ENCODE measurements at regions not wholly inside any gene's neighbourhood (a gene's known extent, or its start where the extent isn't known, plus 50 kb on each side); places are given as distances from the start of the nearest gene placed in this dataset.

DNA sequence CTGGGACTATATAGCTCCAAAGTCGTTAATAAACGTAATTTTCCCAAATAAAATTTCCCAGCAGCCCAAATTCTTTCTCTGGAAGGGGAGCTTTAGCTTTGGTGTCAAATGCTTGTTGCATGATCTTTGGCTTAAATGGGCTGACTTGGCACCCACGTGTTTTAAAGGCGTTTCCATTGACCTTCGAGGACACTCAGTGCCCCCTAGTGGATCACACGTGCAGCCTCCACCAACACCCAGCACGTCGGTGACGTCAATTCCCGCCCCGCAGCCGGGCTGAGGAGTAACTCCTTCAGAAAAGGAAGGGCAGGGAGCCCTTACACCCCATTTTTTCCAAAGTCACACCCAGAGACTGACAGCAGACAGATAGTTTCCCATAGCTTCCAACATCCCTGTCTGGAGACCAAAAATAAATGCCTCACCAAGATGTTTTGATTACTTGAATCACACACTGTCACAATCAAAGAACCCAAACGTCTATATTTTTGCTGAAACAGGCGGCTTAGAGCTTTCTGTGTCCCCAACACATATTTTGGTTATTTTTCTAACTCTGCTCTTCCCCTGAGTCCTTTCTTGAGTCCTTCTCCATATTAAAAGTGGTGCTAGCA, 707.9 kb downstream of the AACS start:
- H3K4me3 ChIP-seq (ENCODE audit: low read length): no peak overlapping the region
- no peaks in the 10 kb centered on the region for H3K27me3 ChIP-seq (ENCODE audit: insufficient read depth, low read depth, low read length)
- no peak for TF ChIP-seq RAD21 (conservative IDR thresholded peaks at IDR 0.05)
- no peak for TF ChIP-seq EP300 (conservative IDR thresholded peaks at IDR 0.05; ENCODE audit: poor library complexity, severe bottlenecking)
- TF ChIP-seq POLR2AphosphoS5 (IDR thresholded peaks at IDR 0.05): no peak
- no peak for TF ChIP-seq MXI1 (conservative IDR thresholded peaks at IDR 0.05; ENCODE audit: poor library complexity, severe bottlenecking)
- TF ChIP-seq, protein P1, sequence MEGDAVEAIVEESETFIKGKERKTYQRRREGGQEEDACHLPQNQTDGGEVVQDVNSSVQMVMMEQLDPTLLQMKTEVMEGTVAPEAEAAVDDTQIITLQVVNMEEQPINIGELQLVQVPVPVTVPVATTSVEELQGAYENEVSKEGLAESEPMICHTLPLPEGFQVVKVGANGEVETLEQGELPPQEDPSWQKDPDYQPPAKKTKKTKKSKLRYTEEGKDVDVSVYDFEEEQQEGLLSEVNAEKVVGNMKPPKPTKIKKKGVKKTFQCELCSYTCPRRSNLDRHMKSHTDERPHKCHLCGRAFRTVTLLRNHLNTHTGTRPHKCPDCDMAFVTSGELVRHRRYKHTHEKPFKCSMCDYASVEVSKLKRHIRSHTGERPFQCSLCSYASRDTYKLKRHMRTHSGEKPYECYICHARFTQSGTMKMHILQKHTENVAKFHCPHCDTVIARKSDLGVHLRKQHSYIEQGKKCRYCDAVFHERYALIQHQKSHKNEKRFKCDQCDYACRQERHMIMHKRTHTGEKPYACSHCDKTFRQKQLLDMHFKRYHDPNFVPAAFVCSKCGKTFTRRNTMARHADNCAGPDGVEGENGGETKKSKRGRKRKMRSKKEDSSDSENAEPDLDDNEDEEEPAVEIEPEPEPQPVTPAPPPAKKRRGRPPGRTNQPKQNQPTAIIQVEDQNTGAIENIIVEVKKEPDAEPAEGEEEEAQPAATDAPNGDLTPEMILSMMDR (IDR thresholded peaks at IDR 0.05; ENCODE audit: poor library complexity, severe bottlenecking): no peak
- TF ChIP-seq EZH2 (IDR thresholded peaks at IDR 0.05; ENCODE audit: borderline replicate concordance, insufficient read depth, low read length, poor library complexity, severe bottlenecking): no peak
- TF ChIP-seq SMC3 (conservative IDR thresholded peaks at IDR 0.05; ENCODE audit: poor library complexity): no peak
- TF ChIP-seq, protein P2, sequence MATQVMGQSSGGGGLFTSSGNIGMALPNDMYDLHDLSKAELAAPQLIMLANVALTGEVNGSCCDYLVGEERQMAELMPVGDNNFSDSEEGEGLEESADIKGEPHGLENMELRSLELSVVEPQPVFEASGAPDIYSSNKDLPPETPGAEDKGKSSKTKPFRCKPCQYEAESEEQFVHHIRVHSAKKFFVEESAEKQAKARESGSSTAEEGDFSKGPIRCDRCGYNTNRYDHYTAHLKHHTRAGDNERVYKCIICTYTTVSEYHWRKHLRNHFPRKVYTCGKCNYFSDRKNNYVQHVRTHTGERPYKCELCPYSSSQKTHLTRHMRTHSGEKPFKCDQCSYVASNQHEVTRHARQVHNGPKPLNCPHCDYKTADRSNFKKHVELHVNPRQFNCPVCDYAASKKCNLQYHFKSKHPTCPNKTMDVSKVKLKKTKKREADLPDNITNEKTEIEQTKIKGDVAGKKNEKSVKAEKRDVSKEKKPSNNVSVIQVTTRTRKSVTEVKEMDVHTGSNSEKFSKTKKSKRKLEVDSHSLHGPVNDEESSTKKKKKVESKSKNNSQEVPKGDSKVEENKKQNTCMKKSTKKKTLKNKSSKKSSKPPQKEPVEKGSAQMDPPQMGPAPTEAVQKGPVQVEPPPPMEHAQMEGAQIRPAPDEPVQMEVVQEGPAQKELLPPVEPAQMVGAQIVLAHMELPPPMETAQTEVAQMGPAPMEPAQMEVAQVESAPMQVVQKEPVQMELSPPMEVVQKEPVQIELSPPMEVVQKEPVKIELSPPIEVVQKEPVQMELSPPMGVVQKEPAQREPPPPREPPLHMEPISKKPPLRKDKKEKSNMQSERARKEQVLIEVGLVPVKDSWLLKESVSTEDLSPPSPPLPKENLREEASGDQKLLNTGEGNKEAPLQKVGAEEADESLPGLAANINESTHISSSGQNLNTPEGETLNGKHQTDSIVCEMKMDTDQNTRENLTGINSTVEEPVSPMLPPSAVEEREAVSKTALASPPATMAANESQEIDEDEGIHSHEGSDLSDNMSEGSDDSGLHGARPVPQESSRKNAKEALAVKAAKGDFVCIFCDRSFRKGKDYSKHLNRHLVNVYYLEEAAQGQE (IDR thresholded peaks at IDR 0.05; ENCODE audit: borderline replicate concordance): no peak
- TF ChIP-seq TAF1 (IDR thresholded peaks at IDR 0.05; ENCODE audit: low read depth): no peak
- H3K36me3 ChIP-seq (ENCODE audit: insufficient read depth, low read length): no peaks in the 10 kb centered on the region
- no peaks in the 10 kb centered on the region for H4K20me1 ChIP-seq (ENCODE audit: insufficient read depth)
- H3K9me3 ChIP-seq (ENCODE audit: low read length): no peaks in the 10 kb centered on the region
- H3K27ac ChIP-seq (ENCODE audit: low read length): no peak overlapping the region
- no peak overlapping the region for H2AFZ ChIP-seq (ENCODE audit: low read depth, low read length)
- H3K4me2 ChIP-seq (ENCODE audit: low read length): no peak overlapping the region
- H3K9ac ChIP-seq (ENCODE audit: low read length): no peak overlapping the region
- no peaks in the 10 kb centered on the region for H3F3A ChIP-seq (ENCODE audit: insufficient read depth, low read length, poor library complexity, severe bottlenecking)
- H3K79me2 ChIP-seq (replicated peaks; ENCODE audit: insufficient read depth, low read length): no peaks in the 10 kb centered on the region
- no peaks in the 10 kb centered on the region for H3K9me2 ChIP-seq (ENCODE audit: insufficient read depth, low read length)

DNA sequence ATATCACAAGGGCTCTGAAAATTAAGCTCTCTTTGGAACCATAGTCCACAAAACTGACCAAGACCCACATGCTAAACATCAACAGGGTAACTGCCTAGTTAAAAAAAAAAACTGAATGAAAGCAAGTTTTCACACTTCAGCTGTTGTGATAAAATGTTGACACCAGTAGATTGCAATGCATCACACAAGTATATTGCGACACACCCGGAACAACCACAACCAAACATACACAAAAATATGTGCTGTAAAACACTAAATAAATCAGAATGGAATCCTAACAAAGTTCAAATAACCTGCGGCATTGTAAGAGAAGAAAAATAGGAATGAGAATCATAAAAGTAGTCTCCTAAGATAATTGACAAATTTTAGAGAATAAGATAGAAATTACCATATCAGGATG, 710.3 kb downstream of the AACS start:
- TF ChIP-seq, protein P2 (IDR thresholded peaks at IDR 0.05; ENCODE audit: borderline replicate concordance): no peak
- TF ChIP-seq, protein P1 (IDR thresholded peaks at IDR 0.05; ENCODE audit: poor library complexity, severe bottlenecking): no peak
- TF ChIP-seq EZH2 (IDR thresholded peaks at IDR 0.05; ENCODE audit: borderline replicate concordance, insufficient read depth, low read length, poor library complexity, severe bottlenecking) (no peak), TAF1 (IDR thresholded peaks at IDR 0.05; ENCODE audit: low read depth) (no peak), MXI1 (conservative IDR thresholded peaks at IDR 0.05; ENCODE audit: poor library complexity, severe bottlenecking) (no peak), SMC3 (conservative IDR thresholded peaks at IDR 0.05; ENCODE audit: poor library complexity) (no peak), RAD21 (conservative IDR thresholded peaks at IDR 0.05) (no peak), POLR2AphosphoS5 (IDR thresholded peaks at IDR 0.05) (no peak)

More for the DNA sequence above, 710.3 kb downstream of the AACS start:
- H3K4me3 ChIP-seq (ENCODE audit: low read length): no peak overlapping the region
- no peaks in the 10 kb centered on the region for H3K36me3 ChIP-seq (ENCODE audit: insufficient read depth, low read length)
- no peak overlapping the region for H3K4me2 ChIP-seq (ENCODE audit: low read length)
- no peak overlapping the region for H3K27ac ChIP-seq (ENCODE audit: low read length)
- H3F3A ChIP-seq (ENCODE audit: insufficient read depth, low read length, poor library complexity, severe bottlenecking): no peaks in the 10 kb centered on the region
- H3K79me2 ChIP-seq (replicated peaks; ENCODE audit: insufficient read depth, low read length): no peaks in the 10 kb centered on the region
- no peaks in the 10 kb centered on the region for H4K20me1 ChIP-seq (ENCODE audit: insufficient read depth)
- no peaks in the 10 kb centered on the region for H3K9me3 ChIP-seq (ENCODE audit: low read length)
- no peak overlapping the region for H3K9ac ChIP-seq (ENCODE audit: low read length)
- H3K27me3 ChIP-seq (ENCODE audit: insufficient read depth, low read depth, low read length): no peaks in the 10 kb centered on the region
- no peaks in the 10 kb centered on the region for H3K9me2 ChIP-seq (ENCODE audit: insufficient read depth, low read length)
- H2AFZ ChIP-seq (ENCODE audit: low read depth, low read length): no peak overlapping the region
